ENCODE measurements at regions not wholly inside any gene's neighbourhood (a gene's known extent, or its start where the extent isn't known, plus 50 kb on each side); places are given as distances from the start of the nearest gene placed in this dataset.

DNA sequence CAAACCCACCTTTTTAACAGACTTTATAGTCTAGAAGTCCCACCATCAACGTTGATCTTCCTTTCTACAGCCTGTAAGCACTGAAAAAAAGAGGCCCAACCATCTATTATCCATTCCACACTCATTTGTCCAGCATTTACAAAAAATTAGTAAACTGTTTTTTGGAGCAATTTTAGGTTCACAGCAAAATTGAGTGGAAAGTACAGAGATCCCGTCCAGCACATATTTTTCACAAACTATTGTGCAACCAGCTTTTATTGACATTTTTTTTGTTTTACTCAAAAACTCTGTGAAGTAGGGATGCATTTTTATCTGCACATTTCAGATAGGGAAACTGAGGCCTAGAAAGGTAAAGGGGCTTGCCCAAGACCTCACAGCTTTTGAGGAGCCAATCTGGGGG is 68.6 kb downstream of the TNP1 start:
- no peak overlapping the region for H3K9ac ChIP-seq
- TF ChIP-seq SMC3 (IDR thresholded peaks at IDR 0.05; ENCODE audit: low read depth, low read length) (no peak), TAF1 (IDR thresholded peaks at IDR 0.05; ENCODE audit: borderline replicate concordance, low read depth, low read length) (no peak), RFX5 (IDR thresholded peaks at IDR 0.05; ENCODE audit: low read length) (no peak), TEAD4 (IDR thresholded peaks at IDR 0.05; ENCODE audit: borderline replicate concordance, insufficient read depth) (no peak), EP300 (IDR thresholded peaks at IDR 0.05; ENCODE audit: borderline replicate concordance in 1 of 2, low read depth in 1 of 2, low read length in 1 of 2) (no peak)
- TF ChIP-seq, protein P1, sequence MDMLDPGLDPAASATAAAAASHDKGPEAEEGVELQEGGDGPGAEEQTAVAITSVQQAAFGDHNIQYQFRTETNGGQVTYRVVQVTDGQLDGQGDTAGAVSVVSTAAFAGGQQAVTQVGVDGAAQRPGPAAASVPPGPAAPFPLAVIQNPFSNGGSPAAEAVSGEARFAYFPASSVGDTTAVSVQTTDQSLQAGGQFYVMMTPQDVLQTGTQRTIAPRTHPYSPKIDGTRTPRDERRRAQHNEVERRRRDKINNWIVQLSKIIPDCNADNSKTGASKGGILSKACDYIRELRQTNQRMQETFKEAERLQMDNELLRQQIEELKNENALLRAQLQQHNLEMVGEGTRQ (IDR thresholded peaks at IDR 0.05; ENCODE audit: borderline replicate concordance, low read depth, low read length): no peak
- TF ChIP-seq, protein P2, sequence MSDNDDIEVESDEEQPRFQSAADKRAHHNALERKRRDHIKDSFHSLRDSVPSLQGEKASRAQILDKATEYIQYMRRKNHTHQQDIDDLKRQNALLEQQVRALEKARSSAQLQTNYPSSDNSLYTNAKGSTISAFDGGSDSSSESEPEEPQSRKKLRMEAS (IDR thresholded peaks at IDR 0.05; ENCODE audit: low read depth): no peak

DNA sequence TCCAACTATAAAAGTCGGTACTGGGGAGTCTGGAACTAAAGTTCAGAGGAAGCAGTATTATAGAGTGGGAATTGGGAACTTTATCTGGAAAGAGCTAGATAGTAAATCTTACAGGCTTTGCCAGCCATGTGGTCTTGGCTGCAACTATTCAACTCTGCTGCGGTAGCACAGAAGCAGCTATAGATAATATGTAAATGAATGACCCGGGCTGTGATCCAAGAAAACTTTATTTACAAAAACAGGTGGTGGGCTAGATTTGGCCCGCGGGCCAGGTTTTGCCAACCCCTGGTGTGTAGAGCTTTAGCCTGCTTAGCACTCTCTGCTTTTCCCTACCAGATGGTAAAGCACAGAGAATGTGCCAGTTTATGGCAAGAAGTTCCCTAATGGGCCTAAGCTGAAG is 70.8 kb downstream of the TNP1 start:
- peak in 1 of 2 experiments; percentile 26; a peak in 2 of 4 replicates for TF ChIP-seq EP300 (IDR thresholded peaks at IDR 0.05; ENCODE audit: borderline replicate concordance in 1 of 2, low read depth in 1 of 2, low read length in 1 of 2)
- TF ChIP-seq TAF1 (IDR thresholded peaks at IDR 0.05; ENCODE audit: borderline replicate concordance, low read depth, low read length): no peak
- TF ChIP-seq TEAD4 (IDR thresholded peaks at IDR 0.05; ENCODE audit: borderline replicate concordance, insufficient read depth): no peak
- H3K4me2 ChIP-seq: no peak overlapping the region
- no peaks in the 10 kb centered on the region for H3K36me3 ChIP-seq (replicated peaks in 1 of 2; ENCODE audit: control insufficient read depth in 1 of 2, insufficient read depth in 2 of 2, low read length in 1 of 2)
- 50% methylated on average over 5 of the region's 5 CpGs for WGBS (ENCODE audit: low lambda C conversion rate)
- POLR2A ChIA-PET: interaction anchor here (0.7 kb wide), 1 partner anchor 89 kb away, joined by 3 read pairs; no protein-coding TSS in a partner anchor
- no peaks in the 10 kb centered on the region for H3K9me2 ChIP-seq
- H4K20me1 ChIP-seq (ENCODE audit: insufficient read depth): no peaks in the 10 kb centered on the region
- H3K4me1 ChIP-seq (ENCODE audit: control insufficient read depth in 1 of 2, insufficient read depth in 2 of 2, low read depth in 1 of 2, low read length in 1 of 2): peaks cover 4 to 41% of the 10 kb centered on the region in 2 experiments; a peak in 3 of 4 replicates
- H3K27me3 ChIP-seq (ENCODE audit: insufficient read depth): no peaks in the 10 kb centered on the region
- H3K9me3 ChIP-seq: no peaks in the 10 kb centered on the region
- H3K9ac ChIP-seq: no peak overlapping the region
- no peak for DNase-seq
- no peaks in the 10 kb centered on the region for H3F3A ChIP-seq (replicated peaks; ENCODE audit: insufficient read depth)
- no peak overlapping the region for H2AFZ ChIP-seq (ENCODE audit: low read depth)
- H3K27ac ChIP-seq (ENCODE audit: low read depth in 2 of 2, low read length in 1 of 2): peak overlapping the region in 1 of 2 experiments; percentile 69; a peak in 2 of 4 replicates
- CTCF ChIA-PET: interaction anchor here (0.8 to 1.4 kb wide), 3 partner anchors 11 to 89 kb away, joined by 3 to 4 read pairs (median 4); no protein-coding TSS in a partner anchor
- H3K79me2 ChIP-seq (ENCODE audit: insufficient read depth): no peaks in the 10 kb centered on the region
- H3K4me3 ChIP-seq (ENCODE audit: low read depth in 2 of 2, low read length in 1 of 2): no peak overlapping the region

More for the DNA sequence above, 68.6 kb downstream of the TNP1 start:
- 56% methylated on average over 2 of the region's 2 CpGs for WGBS (ENCODE audit: low lambda C conversion rate)
- DNase-seq: no peak
- Histone ChIP-seq H3K9me2 (no peaks in the 10 kb centered on the region), H3K9me3 (no peaks in the 10 kb centered on the region), H3K4me2 (no peak overlapping the region), H3F3A (replicated peaks; ENCODE audit: insufficient read depth) (no peaks in the 10 kb centered on the region), H3K4me1 (ENCODE audit: control insufficient read depth in 1 of 2, insufficient read depth in 2 of 2, low read depth in 1 of 2, low read length in 1 of 2) (peaks cover 4 to 44% of the 10 kb centered on the region in 2 experiments; a peak in 3 of 4 replicates), H3K27me3 (ENCODE audit: insufficient read depth) (no peaks in the 10 kb centered on the region), H3K27ac (ENCODE audit: low read depth in 2 of 2, low read length in 1 of 2) (peak overlapping the region; percentile 47 to 91; a peak in 3 of 4 replicates), H3K36me3 (replicated peaks in 1 of 2; ENCODE audit: control insufficient read depth in 1 of 2, insufficient read depth in 2 of 2, low read length in 1 of 2) (no peaks in the 10 kb centered on the region), H3K4me3 (ENCODE audit: low read depth in 2 of 2, low read length in 1 of 2) (no peak overlapping the region), H3K79me2 (ENCODE audit: insufficient read depth) (no peaks in the 10 kb centered on the region), H2AFZ (ENCODE audit: low read depth) (no peak overlapping the region), H4K20me1 (ENCODE audit: insufficient read depth) (no peaks in the 10 kb centered on the region)
- POLR2A ChIA-PET: no interaction called here
- CTCF ChIA-PET: interaction anchor here (1.4 kb wide), 1 partner anchor 719 kb away, joined by 4 read pairs; no protein-coding TSS in a partner anchor
